NB4 (cell line): ENCODE measurements at regions not wholly inside any gene's neighbourhood (a gene's known extent, or its start where the extent isn't known, plus 50 kb on each side); places are given as distances from the start of the nearest gene placed in this dataset.

Source experiments
- DNase-seq: peaks from one replicate; pipeline ENCODE4 v3.0.0; 2010; ENCODE audit warnings: low read depth
- H3K4me3 ChIP-seq: one replicate; pipeline ENCODE4 v1.5.1; 2011; ENCODE audit warnings: mild to moderate bottlenecking, low read depth, low read length, moderate library complexity
- MYC ChIP-seq: IDR thresholded peaks from 2 replicates; pipeline ENCODE4 v1.6.1; 2011; ENCODE audit warnings: low read depth, low read length
- POLR2A ChIP-seq: IDR thresholded peaks from 2 replicates; pipeline ENCODE4 v1.6.1; 2011; ENCODE audit warnings: mild to moderate bottlenecking; ENCODE audit not compliant: insufficient read length; ENCODE audit errors: extremely low read depth
- TF ChIP-seq, protein P1 (sequence below): IDR thresholded peaks from one replicate; pipeline ENCODE4 v1.5.1; 2012; ENCODE audit warnings: low read depth, low read length
- TF ChIP-seq, protein P2 (sequence below): IDR thresholded peaks from 2 replicates; pipeline ENCODE4 v1.6.1; 2011; ENCODE audit warnings: low read depth, low read length

DNA sequence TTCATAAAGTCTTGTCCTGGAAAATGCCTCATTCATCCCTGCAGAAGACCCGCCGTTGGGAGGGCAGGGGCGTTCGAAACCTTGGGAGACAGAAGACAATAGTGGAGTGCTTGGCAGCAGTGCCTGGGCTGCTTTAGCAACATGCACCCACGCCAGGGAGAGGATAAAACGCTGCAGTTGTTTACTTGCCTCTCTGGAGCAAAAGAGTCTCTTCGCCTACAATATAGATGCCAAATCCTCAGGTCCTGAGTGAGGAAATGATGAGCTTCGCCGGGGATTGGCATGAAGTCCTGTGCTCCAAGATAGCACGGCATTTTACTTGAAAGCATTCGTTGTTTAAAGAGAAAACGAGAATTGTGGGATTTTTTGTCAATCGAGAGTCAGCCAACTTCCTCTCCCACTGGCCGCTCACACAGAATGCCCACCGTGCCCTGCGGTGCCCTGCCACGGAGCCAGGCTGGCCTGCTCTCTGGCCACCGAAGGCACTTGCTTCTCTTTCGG, 152.5 kb upstream of the POU3F3 start:
- H3K4me3 ChIP-seq: no peak overlapping the region

DNA sequence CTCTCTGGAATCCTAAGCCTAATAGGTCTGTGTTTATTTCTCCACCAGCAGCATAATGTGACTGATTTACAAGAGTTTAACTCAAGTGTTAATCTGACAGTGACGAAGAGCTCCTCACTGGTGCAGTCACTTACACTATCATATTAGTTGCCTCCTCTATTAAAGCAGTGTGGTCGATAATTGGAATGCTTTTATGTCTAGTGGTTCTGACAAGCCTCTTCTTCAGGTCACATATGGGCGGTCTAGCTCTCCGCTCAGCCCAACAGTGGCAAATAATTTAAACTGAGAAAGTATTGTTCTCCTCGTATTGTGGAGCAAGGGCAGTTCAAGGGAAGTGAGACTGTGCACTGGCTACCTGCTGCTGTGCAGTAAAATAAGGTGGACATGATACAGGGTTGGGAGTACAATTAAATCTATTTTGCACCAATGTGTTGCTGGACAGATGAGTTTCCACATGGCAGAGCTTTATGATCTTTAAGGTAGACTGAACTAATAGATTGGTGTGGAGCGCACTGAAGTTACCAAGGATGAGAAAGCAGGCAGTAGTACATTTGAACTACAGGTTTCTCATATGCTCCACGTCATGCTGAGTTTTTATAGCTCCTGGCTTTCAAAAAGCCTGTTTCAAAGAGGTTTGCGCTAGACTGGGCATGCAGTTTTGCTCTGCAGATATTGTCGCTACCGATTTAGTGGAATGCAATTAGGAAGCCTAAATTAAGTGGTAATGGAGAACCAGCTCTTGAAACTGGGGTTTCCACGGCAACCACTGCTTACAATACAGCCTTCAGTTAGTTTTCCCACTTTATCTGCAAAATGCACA, 151.7 kb upstream of the POU3F3 start:
- DNase-seq: no peak
- H3K4me3 ChIP-seq: no peak overlapping the region
- TF ChIP-seq, protein P1, sequence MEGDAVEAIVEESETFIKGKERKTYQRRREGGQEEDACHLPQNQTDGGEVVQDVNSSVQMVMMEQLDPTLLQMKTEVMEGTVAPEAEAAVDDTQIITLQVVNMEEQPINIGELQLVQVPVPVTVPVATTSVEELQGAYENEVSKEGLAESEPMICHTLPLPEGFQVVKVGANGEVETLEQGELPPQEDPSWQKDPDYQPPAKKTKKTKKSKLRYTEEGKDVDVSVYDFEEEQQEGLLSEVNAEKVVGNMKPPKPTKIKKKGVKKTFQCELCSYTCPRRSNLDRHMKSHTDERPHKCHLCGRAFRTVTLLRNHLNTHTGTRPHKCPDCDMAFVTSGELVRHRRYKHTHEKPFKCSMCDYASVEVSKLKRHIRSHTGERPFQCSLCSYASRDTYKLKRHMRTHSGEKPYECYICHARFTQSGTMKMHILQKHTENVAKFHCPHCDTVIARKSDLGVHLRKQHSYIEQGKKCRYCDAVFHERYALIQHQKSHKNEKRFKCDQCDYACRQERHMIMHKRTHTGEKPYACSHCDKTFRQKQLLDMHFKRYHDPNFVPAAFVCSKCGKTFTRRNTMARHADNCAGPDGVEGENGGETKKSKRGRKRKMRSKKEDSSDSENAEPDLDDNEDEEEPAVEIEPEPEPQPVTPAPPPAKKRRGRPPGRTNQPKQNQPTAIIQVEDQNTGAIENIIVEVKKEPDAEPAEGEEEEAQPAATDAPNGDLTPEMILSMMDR: no peak
- TF ChIP-seq, protein P2, sequence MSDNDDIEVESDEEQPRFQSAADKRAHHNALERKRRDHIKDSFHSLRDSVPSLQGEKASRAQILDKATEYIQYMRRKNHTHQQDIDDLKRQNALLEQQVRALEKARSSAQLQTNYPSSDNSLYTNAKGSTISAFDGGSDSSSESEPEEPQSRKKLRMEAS: no peak
- TF ChIP-seq MYC (no peak), POLR2A (no peak)

More for the DNA sequence above, 152.5 kb upstream of the POU3F3 start:
- no peak for TF ChIP-seq MYC
- TF ChIP-seq, protein P2: no peak
- DNase-seq: no peak

DNA sequence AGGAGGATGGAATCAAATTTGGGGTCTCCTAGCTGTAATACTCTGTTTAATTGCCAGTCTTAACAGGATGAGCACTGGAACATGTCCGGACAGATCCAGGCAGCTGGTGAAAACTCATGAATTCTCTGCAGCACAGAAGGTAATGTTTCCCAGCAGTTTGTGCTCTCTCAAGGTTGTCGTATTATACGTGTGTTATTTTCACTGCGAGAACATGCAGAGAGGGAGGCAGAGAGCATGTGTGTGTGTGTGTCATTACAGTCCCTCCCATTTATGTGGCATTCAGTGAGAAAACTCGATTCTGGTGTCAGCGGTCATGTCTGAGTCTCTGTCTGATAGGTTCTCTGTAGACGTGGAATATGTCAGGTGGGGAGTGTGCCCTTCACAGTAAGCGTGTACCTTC, 150.2 kb upstream of the POU3F3 start:
- no peak overlapping the region for H3K4me3 ChIP-seq
- DNase-seq: no peak
- no peak for TF ChIP-seq MYC
- TF ChIP-seq, protein P2: no peak

DNA sequence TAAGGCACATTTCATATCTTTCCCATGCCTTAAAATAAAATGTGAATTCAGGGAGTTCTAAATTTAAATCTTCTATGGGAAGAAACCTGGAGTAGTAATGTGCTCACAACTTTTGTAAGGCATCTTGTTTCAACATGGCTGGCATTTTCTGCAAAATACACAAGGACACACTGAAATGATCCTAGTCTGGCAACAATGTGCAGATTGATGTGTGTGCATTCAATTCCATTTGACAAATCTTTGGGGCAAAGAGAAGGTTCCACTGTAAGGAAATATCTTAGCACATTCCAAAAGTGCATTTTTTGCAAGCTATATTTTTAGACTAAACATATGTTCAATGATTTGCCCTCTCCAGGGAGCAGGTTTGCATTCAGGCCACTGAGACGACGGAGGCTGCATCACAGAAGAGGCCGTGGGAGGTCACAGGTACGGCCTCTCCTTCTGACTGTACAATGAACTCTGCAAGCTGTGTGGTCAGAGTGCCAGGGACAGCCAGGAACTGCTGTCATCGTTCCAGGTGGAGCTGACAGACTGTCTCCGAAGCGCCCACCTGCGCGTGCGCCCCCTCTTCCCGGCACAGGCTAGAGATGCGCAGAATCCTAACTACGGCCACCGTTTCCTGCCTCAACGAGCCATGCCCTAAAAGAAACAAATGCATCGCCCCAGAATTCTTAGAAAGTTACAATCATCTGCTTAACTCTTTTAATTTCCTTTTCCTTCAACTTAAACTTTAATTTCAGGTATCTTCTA, 149.2 kb upstream of the POU3F3 start:
- TF ChIP-seq MYC (no peak), POLR2A (no peak)
- TF ChIP-seq, protein P2: no peak
- TF ChIP-seq, protein P1: no peak
- no peak overlapping the region for H3K4me3 ChIP-seq
- DNase-seq: no peak

DNA sequence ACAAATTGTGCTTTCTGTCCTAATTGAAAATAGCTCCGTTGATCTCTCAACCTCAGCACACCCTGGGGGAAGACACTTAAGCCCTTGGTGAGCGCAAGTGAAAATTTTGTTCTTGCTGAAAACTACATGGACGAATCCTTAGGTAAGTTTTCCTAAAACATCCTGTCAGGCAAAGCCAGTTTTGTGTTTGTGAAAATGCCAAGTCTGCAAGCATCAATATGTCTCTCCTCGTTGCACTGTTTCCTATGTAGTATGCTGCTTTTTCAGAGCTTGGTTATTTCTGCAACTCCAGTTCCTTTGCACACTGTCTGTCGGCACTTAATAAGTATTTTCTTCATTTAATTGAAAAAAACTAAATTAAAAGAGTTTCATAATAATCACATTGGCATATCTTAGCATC, 146.9 kb upstream of the POU3F3 start:
- H3K4me3 ChIP-seq: no peak overlapping the region
- no peak for DNase-seq
- TF ChIP-seq, protein P1: no peak
- TF ChIP-seq, protein P2: no peak
- no peak for TF ChIP-seq POLR2A
- no peak for TF ChIP-seq MYC

DNA sequence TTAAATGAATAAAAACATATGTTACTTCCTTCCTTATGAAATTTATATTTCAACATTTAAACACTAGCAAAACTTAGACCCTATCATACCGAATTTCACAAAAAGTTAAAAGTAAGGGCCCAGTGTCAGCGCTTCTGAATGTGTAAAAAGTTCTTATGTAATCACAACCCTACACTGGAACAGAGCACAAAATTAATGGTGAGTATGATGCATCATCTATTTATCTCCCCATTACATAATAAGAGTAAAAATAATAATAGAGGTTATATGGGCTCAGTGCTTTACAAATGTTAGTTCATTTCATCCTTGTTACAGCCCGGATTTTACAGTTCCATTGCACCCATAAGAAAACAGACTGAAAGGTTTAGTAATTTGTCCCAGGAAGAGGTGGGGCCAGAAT, 144.9 kb upstream of the POU3F3 start:
- DNase-seq: no peak
- no peak overlapping the region for H3K4me3 ChIP-seq
- TF ChIP-seq, protein P2: no peak
- TF ChIP-seq MYC (no peak), POLR2A (no peak)
- TF ChIP-seq, protein P1: no peak
